Keratinocyte (primary cell): ENCODE measurements at regions not wholly inside any gene's neighbourhood (a gene's known extent, or its start where the extent isn't known, plus 50 kb on each side); places are given as distances from the start of the nearest gene placed in this dataset.

Source experiments
- DNase-seq: peaks from one replicate; pipeline ENCODE4 v3.0.0-alpha.2; 2011; ENCODE audit warnings: low read depth, missing footprints, low spot score
- FAIRE-seq: peaks from 2 replicates; lab custom pipeline; 2011; peaks lifted over from hg19 to GRCh38; lab: Jason Lieb, UNC
- H2AFZ ChIP-seq: 2 replicates; pipeline ENCODE4 v1.6.0; 2012; ENCODE audit warnings: low read length, control low read depth, inconsistent platforms; ENCODE audit not compliant: control insufficient read depth
- H3K27ac ChIP-seq: 2 replicates; pipeline ENCODE4 v1.5.1; 2011; ENCODE audit warnings: low read length; ENCODE audit not compliant: control insufficient read depth, insufficient read depth
- H3K27me3 ChIP-seq: 3 replicates; pipeline ENCODE4 v1.6.0; 2011; ENCODE audit warnings: low read length; ENCODE audit not compliant: control insufficient read depth, insufficient read depth; ENCODE audit errors: extremely low read depth
- H3K36me3 ChIP-seq, 2 experiments: 2 replicates in 1 of 2; 3 replicates in 1 of 2; pipeline ENCODE4 v1.5.1; 2011; ENCODE audit warnings: low read length in 2 of 2, mild to moderate bottlenecking in 1 of 2; ENCODE audit not compliant: control insufficient read depth in 2 of 2, insufficient read depth in 2 of 2; ENCODE audit errors: extremely low read depth in 1 of 2
- H3K4me1 ChIP-seq: 3 replicates; pipeline ENCODE4 v1.5.1; 2011; ENCODE audit warnings: low read length; ENCODE audit not compliant: control insufficient read depth, insufficient read depth; ENCODE audit errors: extremely low read depth
- H3K4me2 ChIP-seq: 3 replicates; pipeline ENCODE4 v1.6.0; 2011; ENCODE audit warnings: low read depth, low read length; ENCODE audit not compliant: control insufficient read depth, insufficient read depth; ENCODE audit errors: extremely low read depth
- H3K4me3 ChIP-seq, 3 experiments: fragments of 200-600 bp in 1 of 3; sonication (generic) in 1 of 3; 2 replicates in 2 of 3; 3 replicates in 1 of 3; pipeline ENCODE4 v1.5.1; 2011 to 2016; ENCODE audit warnings: low read length in 3 of 3, mild to moderate bottlenecking in 3 of 3, control low read depth in 2 of 3, inconsistent platforms in 1 of 3, low read depth in 1 of 3, mixed read lengths in 1 of 3, mixed run types in 1 of 3, moderate library complexity in 1 of 3; ENCODE audit not compliant: control insufficient read depth in 2 of 3, insufficient read depth in 2 of 3; ENCODE audit errors: extremely low read depth in 1 of 3
- H3K79me2 ChIP-seq: 2 replicates; pipeline ENCODE4 v1.6.0; 2012; ENCODE audit warnings: low read length; ENCODE audit not compliant: control insufficient read depth, insufficient read depth
- H3K9ac ChIP-seq: 3 replicates; pipeline ENCODE4 v1.6.0; 2011; ENCODE audit warnings: low read length; ENCODE audit not compliant: control insufficient read depth, insufficient read depth; ENCODE audit errors: extremely low read depth
- H3K9me1 ChIP-seq: 3 replicates; pipeline ENCODE4 v1.6.0; 2011; ENCODE audit warnings: low read length; ENCODE audit not compliant: control insufficient read depth, insufficient read depth; ENCODE audit errors: extremely low read depth
- H3K9me3 ChIP-seq: 2 replicates; pipeline ENCODE4 v1.5.1; 2012; ENCODE audit warnings: low read depth, low read length; ENCODE audit not compliant: control insufficient read depth
- H4K20me1 ChIP-seq: 3 replicates; pipeline ENCODE4 v1.6.0; 2011; ENCODE audit warnings: low read length; ENCODE audit not compliant: control insufficient read depth, insufficient read depth; ENCODE audit errors: extremely low read depth
- CTCF ChIP-seq, 3 experiments: IDR thresholded peaks in 1 of 3; conservative IDR thresholded peaks in 1 of 3; optimal IDR thresholded peaks in 1 of 3; 2 replicates in 2 of 3; 3 replicates in 1 of 3; pipeline versions ENCODE3 to v1.5.1; 2011; ENCODE audit warnings: low read length in 3 of 3, mild to moderate bottlenecking in 3 of 3, moderate library complexity in 2 of 3, control low read depth in 1 of 3, inconsistent platforms in 1 of 3; ENCODE audit not compliant: insufficient read depth in 2 of 3; ENCODE audit errors: extremely low read depth in 1 of 3
- EZH2 ChIP-seq: IDR thresholded peaks from one replicate; pipeline ENCODE4 v1.6.1; 2012; ENCODE audit warnings: inconsistent platforms, mild to moderate bottlenecking, low read length, moderate library complexity
- dilution Hi-C: fragments of 300-500 bp; cut with MboI; formaldehyde crosslinking; loops from one replicate; pipeline ENCODE4 v1.7.0; 2020; ENCODE audit warnings: low sequenced_read_pairs; ENCODE audit not compliant: extremely low pct_ligation_motif_present

GRCh38 chr2:236998236-236998635, 87.5 kb upstream of the COPS8 start:
- DNase-seq (no peak), FAIRE-seq (no peak)
- no peaks in the 10 kb centered on the region for H3K36me3 ChIP-seq
- peaks cover 3% of the 10 kb centered on the region for H3K27me3 ChIP-seq
- no peak for TF ChIP-seq EZH2
- no peak for TF ChIP-seq CTCF (optimal IDR thresholded peaks at IDR 0.05 in 1 of 3, IDR thresholded peaks at IDR 0.05 in 1 of 3, conservative IDR thresholded peaks at IDR 0.05 in 1 of 3; ENCODE audit: extremely low read depth in 1 of 3, insufficient read depth in 2 of 3, low read length in 3 of 3)
- no peak overlapping the region for H3K4me3 ChIP-seq
- H4K20me1 ChIP-seq = no peaks in the 10 kb centered on the region
- no peak overlapping the region for H3K27ac ChIP-seq
- no peaks in the 10 kb centered on the region for H3K4me1 ChIP-seq
- no peak overlapping the region for H3K9ac ChIP-seq
- H3K9me3 ChIP-seq = no peaks in the 10 kb centered on the region
- H3K9me1 ChIP-seq = no peaks in the 10 kb centered on the region
- dilution Hi-C loops = no loop called here
- H3K4me2 ChIP-seq = no peak overlapping the region
- H3K79me2 ChIP-seq = no peaks in the 10 kb centered on the region
- no peak overlapping the region for H2AFZ ChIP-seq

- Histone ChIP-seq H3K27me3 (peaks cover 3% of the 10 kb centered on the region), H3K9ac (no peak overlapping the region), H4K20me1 (no peaks in the 10 kb centered on the region), H2AFZ (no peak overlapping the region), H3K4me1 (no peaks in the 10 kb centered on the region), H3K4me3 (no peak overlapping the region), H3K9me3 (no peaks in the 10 kb centered on the region), H3K79me2 (no peaks in the 10 kb centered on the region), H3K9me1 (no peaks in the 10 kb centered on the region), H3K36me3 (no peaks in the 10 kb centered on the region), H3K27ac (no peak overlapping the region), H3K4me2 (no peak overlapping the region)
- DNase-seq (no peak), FAIRE-seq (no peak)
- dilution Hi-C loops = no loop called here
- TF ChIP-seq EZH2 (no peak), CTCF (optimal IDR thresholded peaks at IDR 0.05 in 1 of 3, IDR thresholded peaks at IDR 0.05 in 1 of 3, conservative IDR thresholded peaks at IDR 0.05 in 1 of 3; ENCODE audit: extremely low read depth in 1 of 3, insufficient read depth in 2 of 3, low read length in 3 of 3) (no peak)
Measured at GRCh38 chr2:236998758-236999157, 86.9 kb upstream of the COPS8 start.
